H9 (cell line): ENCODE measurements at regions not wholly inside any gene's neighbourhood (a gene's known extent, or its start where the extent isn't known, plus 50 kb on each side); places are given as distances from the start of the nearest gene placed in this dataset.

Experiments
- DNase-seq: peaks from one replicate; pipeline ENCODE4 v3.0.0-alpha.2; 2017
- H2AFZ ChIP-seq: one replicate; pipeline ENCODE4 v1.6.1; 2013; ENCODE audit warnings: mild to moderate bottlenecking, low read length, control low read depth, moderate library complexity
- H2AK5ac ChIP-seq: 2 replicates; pipeline ENCODE4 v1.6.1; 2013; ENCODE audit warnings: low read length, control low read depth, mixed read lengths; ENCODE audit not compliant: insufficient read length
- H2BK120ac ChIP-seq: one replicate; pipeline ENCODE4 v1.6.1; 2013; ENCODE audit warnings: low read depth, mild to moderate bottlenecking, low read length, control low read depth, inconsistent platforms; ENCODE audit not compliant: poor library complexity, severe bottlenecking
- H2BK12ac ChIP-seq: 2 replicates; pipeline ENCODE4 v1.6.1; 2013; ENCODE audit warnings: low read length, control low read depth, mixed read lengths, low read depth; ENCODE audit not compliant: insufficient read length
- H2BK15ac ChIP-seq: 2 replicates; pipeline ENCODE4 v1.6.1; 2013; ENCODE audit warnings: low read depth, low read length, control low read depth
- H2BK20ac ChIP-seq: one replicate; pipeline ENCODE4 v1.6.1; 2013; ENCODE audit warnings: low read depth, mild to moderate bottlenecking, low read length, control low read depth, inconsistent platforms; ENCODE audit not compliant: poor library complexity, severe bottlenecking
- H2BK5ac ChIP-seq: 2 replicates; pipeline ENCODE4 v1.6.1; 2013; ENCODE audit warnings: low read length, control low read depth, mixed read lengths; ENCODE audit not compliant: insufficient read length
- H3K14ac ChIP-seq: 2 replicates; pipeline ENCODE4 v1.6.1; 2013; ENCODE audit warnings: low read length, control low read depth; ENCODE audit not compliant: insufficient read depth
- H3K18ac ChIP-seq: 2 replicates; pipeline ENCODE4 v1.6.1; 2013; ENCODE audit warnings: low read depth, mild to moderate bottlenecking, mixed read lengths, low read length, control low read depth; ENCODE audit not compliant: insufficient read length
- H3K23ac ChIP-seq: 2 replicates; pipeline ENCODE4 v1.6.1; 2013; ENCODE audit warnings: low read length, control low read depth, mixed read lengths, low read depth; ENCODE audit not compliant: insufficient read length
- H3K23me2 ChIP-seq: 2 replicates; pipeline ENCODE4 v1.6.1; 2013; ENCODE audit warnings: low read depth, mild to moderate bottlenecking, mixed read lengths, low read length, control low read depth; ENCODE audit not compliant: insufficient read length, poor library complexity, severe bottlenecking
- H3K27ac ChIP-seq: 2 replicates; pipeline ENCODE4 v1.5.1; 2013; ENCODE audit warnings: low read length, control low read depth, mixed read lengths, low read depth; ENCODE audit not compliant: insufficient read length
- H3K27me3 ChIP-seq: 2 replicates; pipeline ENCODE4 v1.6.1; 2013; ENCODE audit warnings: low read length, control low read depth, inconsistent platforms; ENCODE audit not compliant: insufficient read depth
- H3K4ac ChIP-seq: 2 replicates; pipeline ENCODE4 v1.6.1; 2013; ENCODE audit warnings: low read depth, mild to moderate bottlenecking, control low read depth, inconsistent platforms, low read length, moderate library complexity
- H3K4me1 ChIP-seq: 2 replicates; pipeline ENCODE4 v1.6.1; 2013; ENCODE audit warnings: low read length, control low read depth, inconsistent platforms; ENCODE audit not compliant: insufficient read depth
- H3K4me2 ChIP-seq: 2 replicates; pipeline ENCODE4 v1.6.1; 2013; ENCODE audit warnings: low read length, control low read depth, mixed read lengths; ENCODE audit not compliant: insufficient read length, insufficient read depth
- H3K56ac ChIP-seq: 2 replicates; pipeline ENCODE4 v1.6.1; 2013; ENCODE audit warnings: low read depth, mild to moderate bottlenecking, mixed read lengths, low read length, control low read depth; ENCODE audit not compliant: insufficient read length
- H3K79me1 ChIP-seq: 2 replicates; pipeline ENCODE4 v1.6.1; 2013; ENCODE audit warnings: low read depth, mild to moderate bottlenecking, moderate library complexity, low read length, control low read depth, inconsistent platforms; ENCODE audit not compliant: insufficient read depth, poor library complexity, severe bottlenecking
- H3K79me2 ChIP-seq: 2 replicates; pipeline ENCODE4 v1.6.1; 2013; ENCODE audit warnings: low read length, control low read depth, inconsistent platforms; ENCODE audit not compliant: insufficient read depth
- H3K9ac ChIP-seq: 2 replicates; pipeline ENCODE4 v1.6.1; 2013; ENCODE audit warnings: low read length, control low read depth, mixed read lengths; ENCODE audit not compliant: insufficient read length; ENCODE audit errors: extremely low read depth
- H3K9me3 ChIP-seq: one replicate; pipeline ENCODE4 v1.6.1; 2013; ENCODE audit warnings: low read depth, low read length, inconsistent platforms; ENCODE audit not compliant: control insufficient read depth
- H3T11ph ChIP-seq: one replicate; pipeline ENCODE4 v1.6.1; 2013; ENCODE audit warnings: mild to moderate bottlenecking, low read length, control low read depth, inconsistent platforms
- H4K20me1 ChIP-seq: one replicate; pipeline ENCODE4 v1.6.1; 2013; ENCODE audit not compliant: control insufficient read depth, insufficient read length, insufficient read depth
- H4K5ac ChIP-seq: 2 replicates; pipeline ENCODE4 v1.6.1; 2013; ENCODE audit warnings: low read depth, mild to moderate bottlenecking, mixed read lengths, low read length, control low read depth; ENCODE audit not compliant: insufficient read length
- H4K8ac ChIP-seq: replicated peaks from 2 replicates; pipeline ENCODE4 v1.6.1; 2013; ENCODE audit warnings: low read length, control low read depth, mixed read lengths, low read depth; ENCODE audit not compliant: insufficient read length
- H4K91ac ChIP-seq: 2 replicates; pipeline ENCODE4 v1.6.1; 2013; ENCODE audit warnings: low read depth, mild to moderate bottlenecking, moderate library complexity, mixed read lengths, low read length, control low read depth; ENCODE audit not compliant: insufficient read length
- H3K27ac Mint-ChIP-seq, 3 experiments: 2 replicates in 2 of 3; 3 replicates in 1 of 3; pipeline ENCODE4 v1.8.0; 2020 to 2021; ENCODE audit warnings: mixed read lengths in 3 of 3, mild to moderate bottlenecking in 1 of 3, moderate library complexity in 1 of 3
- H3K27me3 Mint-ChIP-seq: 2 replicates; pipeline ENCODE4 v1.8.0; 2021; ENCODE audit warnings: low read depth, mild to moderate bottlenecking, moderate library complexity, mixed read lengths
- H3K36me3 Mint-ChIP-seq, 3 experiments: 2 replicates in 2 of 3; 3 replicates in 1 of 3; pipeline ENCODE4 v1.8.0; 2020 to 2021; ENCODE audit warnings: low read depth in 3 of 3, mixed read lengths in 3 of 3; ENCODE audit not compliant: insufficient read depth in 1 of 3
- H3K4me1 Mint-ChIP-seq, 2 experiments: 2 replicates each; pipeline ENCODE4 v1.8.0; 2020; ENCODE audit warnings: mixed read lengths in 2 of 2
- H3K4me3 Mint-ChIP-seq, 2 experiments: 2 replicates in 1 of 2; 3 replicates in 1 of 2; pipeline ENCODE4 v1.8.0; 2020 to 2021; ENCODE audit warnings: mild to moderate bottlenecking in 2 of 2, mixed read lengths in 2 of 2, moderate library complexity in 1 of 2
- H3K9me3 Mint-ChIP-seq, 2 experiments: 2 replicates in 1 of 2; 3 replicates in 1 of 2; pipeline ENCODE4 v1.8.0; 2020; ENCODE audit warnings: mild to moderate bottlenecking in 2 of 2, mixed read lengths in 2 of 2, moderate library complexity in 1 of 2
- CTCF ChIP-seq: fragments of 200-600 bp; sonication (generic); conservative IDR thresholded peaks from 3 replicates; pipeline ENCODE4 v1.8.0; 2021; ENCODE audit warnings: antibody characterized with exemption, mild to moderate bottlenecking
- WGBS: extraction: QIAGEN DNeasy Blood & Tissue Kit; methylation state at CpG from one replicate; pipeline ENCODE4 v1.1.7; 2013; ENCODE audit warnings: missing lambda C conversion rate, low lambda C conversion rate, mixed read lengths; ENCODE audit not compliant: insufficient read length; ENCODE audit errors: extremely low coverage; 5-methylcytosine and 5-hydroxymethylcytosine counted together

DNA sequence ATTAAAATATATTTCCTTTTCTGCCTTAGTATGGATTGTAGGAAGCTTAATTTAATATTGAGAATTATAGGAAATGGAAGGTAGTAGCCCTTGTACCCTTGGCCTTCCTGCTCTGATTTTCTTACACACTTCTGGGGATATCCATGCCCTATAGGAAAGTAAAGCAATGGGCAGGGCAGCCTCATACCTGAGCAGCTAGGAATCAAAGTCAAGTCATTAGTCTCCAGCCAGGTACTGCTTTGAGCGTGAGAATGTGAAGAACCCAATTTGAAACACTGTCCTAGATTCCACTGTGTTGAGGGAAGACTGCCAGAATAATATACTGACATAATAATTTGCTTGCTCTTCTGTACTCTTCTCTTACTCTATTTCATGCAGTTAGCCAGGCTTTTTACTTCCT lies 51.0 kb upstream of the L3MBTL3 start:
- H2BK5ac ChIP-seq, result no peak overlapping the region
- H3K27me3 ChIP-seq, result no peaks in the 10 kb centered on the region
- no peak overlapping the region for H3K4ac ChIP-seq
- H3K23ac ChIP-seq, result no peak overlapping the region
- H3K23me2 ChIP-seq, result no peaks in the 10 kb centered on the region
- no peak overlapping the region for H3K27ac ChIP-seq
- no peak overlapping the region for H4K5ac ChIP-seq
- H4K8ac ChIP-seq, result no peak overlapping the region
- Mint-ChIP-seq H3K36me3 (peaks cover 2 to 14% (median 4%) of the 10 kb centered on the region in 3 experiments; a peak in 4 of 7 replicates), H3K27me3 (no peaks in the 10 kb centered on the region; the same call in 1 of the 2 replicates), H3K27ac (no peak overlapping the region), H3K9me3 (peaks cover 6 to 10% of the 10 kb centered on the region in 2 experiments; a peak in 4 of 5 replicates), H3K4me3 (no peak overlapping the region), H3K4me1 (peaks cover 4 to 11% of the 10 kb centered on the region in 2 experiments; a peak in 2 of 4 replicates)
- H2BK20ac ChIP-seq, result no peak overlapping the region
- H3K4me1 ChIP-seq, result no peaks in the 10 kb centered on the region; the same call in 1 of the 2 replicates
- H2BK12ac ChIP-seq, result no peak overlapping the region
- DNase-seq, result no peak
- H3K18ac ChIP-seq, result no peak overlapping the region
- no peaks in the 10 kb centered on the region for H3K79me2 ChIP-seq
- no peaks in the 10 kb centered on the region for H4K20me1 ChIP-seq
- H2AK5ac ChIP-seq, result no peak overlapping the region
- H3K9me3 ChIP-seq, result peaks cover 4% of the 10 kb centered on the region
- no peak overlapping the region for H3K56ac ChIP-seq
- no peak overlapping the region for H3K4me2 ChIP-seq
- H3K9ac ChIP-seq, result no peak overlapping the region
- H3T11ph ChIP-seq, result no peak overlapping the region
- H4K91ac ChIP-seq, result no peak overlapping the region
- H2BK15ac ChIP-seq, result no peak overlapping the region
- WGBS, result no CpG with 5 or more reads among the region's 1 CpG
- no peak overlapping the region for H3K14ac ChIP-seq
- H2AFZ ChIP-seq, result no peak overlapping the region
- no peaks in the 10 kb centered on the region for H3K79me1 ChIP-seq
- H2BK120ac ChIP-seq, result no peak overlapping the region
- no peak for TF ChIP-seq CTCF
